ENCODE measurements at regions not wholly inside any gene's neighbourhood (a gene's known extent, or its start where the extent isn't known, plus 50 kb on each side); places are given as distances from the start of the nearest gene placed in this dataset.

- peaks cover 0 to 6% (median 2%) of the 10 kb centered on the region in 4 donors for H3K4me1 ChIP-seq
- 28% methylated on average over 6 of the region's 6 CpGs for WGBS
- H3K27me3 ChIP-seq: no peaks in the 10 kb centered on the region
- no peak overlapping the region for H3K27ac ChIP-seq (replicated peaks in 1 of 4)
- no peak overlapping the region for H3K4me3 ChIP-seq
- intact Hi-C loops (cut with DNase I): no loop called here
- no peak for TF ChIP-seq EP300 (IDR thresholded peaks at IDR 0.05)
- TF ChIP-seq CTCF (IDR thresholded peaks at IDR 0.05): no peak
- TF ChIP-seq POLR2A (IDR thresholded peaks at IDR 0.05; ENCODE audit: low read depth): no peak
- TF ChIP-seq POLR2AphosphoS5 (IDR thresholded peaks at IDR 0.05): no peak
- H3K36me3 ChIP-seq: no peaks in the 10 kb centered on the region
- H3K9me3 ChIP-seq: no peaks in the 10 kb centered on the region
- no peak for DNase-seq (ENCODE audit: extremely low spot score)
Observed at GRCh38 chr18:45554389-45554737, 60.9 kb upstream of the SLC14A2 start.

DNA sequence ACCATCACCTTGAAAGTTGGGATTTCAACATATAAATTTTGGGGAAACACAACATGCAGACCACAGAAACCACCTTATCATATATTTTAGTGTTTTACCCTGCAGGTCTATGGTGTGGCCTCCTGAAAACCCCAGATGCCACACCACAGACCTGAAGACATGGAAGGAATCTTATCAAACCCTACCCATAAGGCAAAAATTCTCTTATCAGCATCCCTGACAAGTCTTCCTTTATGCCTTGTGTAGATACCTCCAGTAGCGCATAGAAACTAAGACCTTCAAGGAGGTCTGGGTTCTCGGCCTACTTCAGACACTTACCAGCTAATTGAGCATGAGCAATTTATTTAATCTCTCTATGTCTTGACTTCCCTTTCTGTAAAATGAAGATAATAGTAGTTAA lies 59.1 kb upstream of the SLC14A2 start:
- Histone ChIP-seq H3K36me3 (no peaks in the 10 kb centered on the region), H3K4me3 (no peak overlapping the region), H3K4me1 (peaks cover 0 to 6% (median 2%) of the 10 kb centered on the region in 4 donors), H3K27ac (replicated peaks in 1 of 4) (no peak overlapping the region), H3K9me3 (no peaks in the 10 kb centered on the region), H3K27me3 (no peaks in the 10 kb centered on the region)
- no peak for TF ChIP-seq CTCF (IDR thresholded peaks at IDR 0.05)
- TF ChIP-seq POLR2AphosphoS5 (IDR thresholded peaks at IDR 0.05): no peak
- TF ChIP-seq EP300 (IDR thresholded peaks at IDR 0.05): no peak
- TF ChIP-seq POLR2A (IDR thresholded peaks at IDR 0.05; ENCODE audit: low read depth): no peak
- WGBS: 93% methylated on average over 2 of the region's 2 CpGs
- intact Hi-C loops (cut with DNase I): no loop called here
- DNase-seq (ENCODE audit: extremely low spot score): no peak

GRCh38 chr18:45557287-45557686 lies 58.0 kb upstream of the SLC14A2 start:
- WGBS: 92% methylated on average over 4 of the region's 4 CpGs
- no peaks in the 10 kb centered on the region for H3K27me3 ChIP-seq
- DNase-seq (ENCODE audit: extremely low spot score): no peak
- no peak overlapping the region for H3K27ac ChIP-seq (replicated peaks in 1 of 4)
- no peaks in the 10 kb centered on the region for H3K36me3 ChIP-seq
- TF ChIP-seq POLR2A (IDR thresholded peaks at IDR 0.05; ENCODE audit: low read depth) (no peak), CTCF (IDR thresholded peaks at IDR 0.05) (no peak)
- H3K9me3 ChIP-seq: no peaks in the 10 kb centered on the region
- peaks cover 0 to 8% (median 5%) of the 10 kb centered on the region in 4 donors for H3K4me1 ChIP-seq
- no peak overlapping the region for H3K4me3 ChIP-seq
- intact Hi-C loops (cut with DNase I): no loop called here

DNA sequence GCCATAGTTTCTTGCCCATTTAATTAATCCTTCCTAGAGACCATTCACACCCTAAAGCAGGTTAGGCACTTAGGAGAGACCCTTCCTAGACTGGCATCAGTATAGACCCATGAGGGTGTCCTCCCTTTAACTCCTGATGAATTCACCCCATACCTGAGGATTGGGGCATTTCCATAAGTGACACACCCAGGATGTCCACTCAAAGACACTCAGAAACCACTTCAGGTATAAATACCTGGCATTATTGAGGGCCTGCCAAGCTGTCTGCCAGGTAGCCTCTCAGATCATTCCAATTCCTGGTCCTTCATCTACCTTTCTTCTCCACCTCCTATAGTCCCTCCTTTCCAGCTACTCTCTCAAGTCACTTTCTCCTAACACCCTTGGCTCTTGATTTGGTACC lies 57.5 kb upstream of the SLC14A2 start:
- H3K36me3 ChIP-seq: no peaks in the 10 kb centered on the region
- H3K4me3 ChIP-seq: no peak overlapping the region
- no peaks in the 10 kb centered on the region for H3K27me3 ChIP-seq
- H3K4me1 ChIP-seq: peaks cover 0 to 13% (median 10%) of the 10 kb centered on the region in 4 donors
- no peaks in the 10 kb centered on the region for H3K9me3 ChIP-seq
- no peak overlapping the region for H3K27ac ChIP-seq (replicated peaks in 1 of 4)
- intact Hi-C loops (cut with DNase I): no loop called here
- no peak for DNase-seq (ENCODE audit: extremely low spot score)
- TF ChIP-seq EP300 (IDR thresholded peaks at IDR 0.05) (no peak), CTCF (IDR thresholded peaks at IDR 0.05) (no peak), POLR2A (IDR thresholded peaks at IDR 0.05; ENCODE audit: low read depth) (no peak), POLR2AphosphoS5 (IDR thresholded peaks at IDR 0.05) (no peak)

- Histone ChIP-seq H3K27ac (replicated peaks in 1 of 4) (no peak overlapping the region), H3K27me3 (no peaks in the 10 kb centered on the region), H3K9me3 (no peaks in the 10 kb centered on the region), H3K4me1 (peaks cover 0 to 20% (median 14%) of the 10 kb centered on the region in 4 donors), H3K4me3 (no peak overlapping the region), H3K36me3 (no peaks in the 10 kb centered on the region)
- WGBS: 96% methylated on average over 1 of the region's 1 CpG
- TF ChIP-seq CTCF (IDR thresholded peaks at IDR 0.05) (no peak), POLR2A (IDR thresholded peaks at IDR 0.05; ENCODE audit: low read depth) (no peak), POLR2AphosphoS5 (IDR thresholded peaks at IDR 0.05) (no peak), EP300 (IDR thresholded peaks at IDR 0.05) (no peak)
- intact Hi-C loops (cut with DNase I): no loop called here
- no peak for DNase-seq (ENCODE audit: extremely low spot score)
Observed at GRCh38 chr18:45559258-45559657, 56.0 kb upstream of the SLC14A2 start.
